Smooth muscle cell (in vitro differentiated cells): ENCODE measurements at regions not wholly inside any gene's neighbourhood (a gene's known extent, or its start where the extent isn't known, plus 50 kb on each side); places are given as distances from the start of the nearest gene placed in this dataset.
"Not testable (repeated sequence)": the region's sequence is repeated elsewhere in the genome, so short reads cannot be mapped to it uniquely, and the experiment has no call there.

Experiments
- DNase-seq: peaks from one replicate; lab custom pipeline; 2025; ENCODE audit not compliant: unreplicated experiment; lab: John Stamatoyannopoulos, UW
- H2AFZ ChIP-seq: fragments of 200-600 bp; sonication (generic); 2 replicates; pipeline ENCODE4 v1.6.0; 2016; ENCODE audit warnings: antibody characterized with exemption, low read depth, mild to moderate bottlenecking
- H3F3A ChIP-seq: fragments of 200-600 bp; sonication (generic); 2 replicates; pipeline ENCODE4 v1.6.0; 2017; ENCODE audit warnings: antibody characterized with exemption, low read depth
- H3K27ac ChIP-seq: fragments of 200-600 bp; sonication (generic); 2 replicates; pipeline ENCODE4 v1.5.1; 2016; ENCODE audit warnings: low read depth, mild to moderate bottlenecking
- H3K27me3 ChIP-seq: fragments of 200-600 bp; sonication (generic); 2 replicates; pipeline ENCODE4 v1.6.1; 2016; ENCODE audit warnings: low read depth, mild to moderate bottlenecking
- H3K36me3 ChIP-seq: fragments of 200-600 bp; sonication (generic); 2 replicates; pipeline ENCODE4 v1.5.1; 2016; ENCODE audit warnings: low read depth
- H3K4me1 ChIP-seq: fragments of 200-600 bp; sonication (generic); 2 replicates; pipeline ENCODE4 v1.5.1; 2016; ENCODE audit warnings: low read depth
- H3K4me2 ChIP-seq: fragments of 200-600 bp; sonication (generic); 2 replicates; pipeline ENCODE4 v1.6.0; 2016; ENCODE audit warnings: mild to moderate bottlenecking
- H3K4me3 ChIP-seq: fragments of 200-600 bp; sonication (generic); 2 replicates; pipeline ENCODE4 v1.5.1; 2016; ENCODE audit warnings: mild to moderate bottlenecking
- H3K79me2 ChIP-seq: fragments of 200-600 bp; sonication (generic); 2 replicates; pipeline ENCODE4 v1.6.0; 2016; ENCODE audit warnings: low read depth, mild to moderate bottlenecking
- H3K9ac ChIP-seq: fragments of 200-600 bp; sonication (generic); 2 replicates; pipeline ENCODE4 v1.6.0; 2016; ENCODE audit warnings: low read depth
- H3K9me3 ChIP-seq: fragments of 200-600 bp; sonication (generic); replicated peaks from 2 replicates; pipeline ENCODE4 v1.5.1; 2016; ENCODE audit warnings: low read depth
- H4K20me1 ChIP-seq: fragments of 200-600 bp; sonication (generic); 2 replicates; pipeline ENCODE4 v1.6.0; 2016; ENCODE audit warnings: low read depth
- CTCF ChIP-seq: fragments of 200-600 bp; sonication (generic); IDR thresholded peaks from 2 replicates; pipeline ENCODE4 v1.5.1; 2017; ENCODE audit warnings: borderline replicate concordance, mild to moderate bottlenecking, antibody characterized with exemption; ENCODE audit not compliant: insufficient read depth, poor library complexity, severe bottlenecking
- WGBS: methylation state at CpG from one replicate; pipeline ENCODE4 v1.1.7; 2016; ENCODE audit warnings: low lambda C conversion rate; 5-methylcytosine and 5-hydroxymethylcytosine counted together

- no peaks in the 10 kb centered on the region for H3K79me2 ChIP-seq
- TF ChIP-seq CTCF = no peak
- H3K4me3 ChIP-seq = no peak overlapping the region
- WGBS = 88% methylated on average over 3 of the region's 3 CpGs
- no peaks in the 10 kb centered on the region for H3K27me3 ChIP-seq
- H4K20me1 ChIP-seq = no peaks in the 10 kb centered on the region
- H2AFZ ChIP-seq = no peak overlapping the region
- H3K4me2 ChIP-seq = no peak overlapping the region
- H3K9ac ChIP-seq = no peak overlapping the region
- H3K36me3 ChIP-seq = no peaks in the 10 kb centered on the region
- H3K27ac ChIP-seq = no peak overlapping the region
- no peak for DNase-seq
- peaks cover 10% of the 10 kb centered on the region for H3F3A ChIP-seq
- no peaks in the 10 kb centered on the region for H3K9me3 ChIP-seq
- H3K4me1 ChIP-seq = peaks cover 10% of the 10 kb centered on the region
These were observed 259.4 kb downstream of the GJA1 start for GRCh38 chr6:121694801-121695251.

DNA sequence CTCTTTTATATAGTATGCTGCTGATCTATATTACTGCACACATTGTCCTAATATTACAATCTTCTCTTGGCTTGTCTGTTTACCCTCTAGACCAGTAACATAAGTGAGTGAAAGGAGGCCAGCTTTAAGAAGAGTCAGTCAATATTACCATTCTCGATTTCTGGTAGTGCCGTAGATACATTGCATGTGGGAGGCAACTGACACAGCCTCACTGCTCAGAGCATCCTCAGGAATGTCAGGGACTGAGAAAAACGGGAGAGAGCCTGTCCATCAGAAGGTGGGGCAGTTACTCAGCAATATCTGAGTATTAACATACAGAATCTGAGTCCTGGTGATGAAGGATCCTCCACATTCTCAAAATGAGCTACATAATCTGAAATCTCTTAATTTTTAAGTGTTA is 259.9 kb downstream of the GJA1 start:
- no peak overlapping the region for H3K4me2 ChIP-seq
- H2AFZ ChIP-seq = no peak overlapping the region
- peaks cover 10% of the 10 kb centered on the region for H3K4me1 ChIP-seq
- no peaks in the 10 kb centered on the region for H3K79me2 ChIP-seq
- 90% methylated on average over 3 of the region's 3 CpGs for WGBS
- H3K9me3 ChIP-seq = no peaks in the 10 kb centered on the region
- DNase-seq = no peak
- H3K27ac ChIP-seq = no peak overlapping the region
- TF ChIP-seq CTCF = no peak
- no peaks in the 10 kb centered on the region for H3K27me3 ChIP-seq
- H3K4me3 ChIP-seq = no peak overlapping the region
- H3K36me3 ChIP-seq = no peaks in the 10 kb centered on the region
- peaks cover 12% of the 10 kb centered on the region for H3F3A ChIP-seq
- no peaks in the 10 kb centered on the region for H4K20me1 ChIP-seq
- H3K9ac ChIP-seq = no peak overlapping the region

DNA sequence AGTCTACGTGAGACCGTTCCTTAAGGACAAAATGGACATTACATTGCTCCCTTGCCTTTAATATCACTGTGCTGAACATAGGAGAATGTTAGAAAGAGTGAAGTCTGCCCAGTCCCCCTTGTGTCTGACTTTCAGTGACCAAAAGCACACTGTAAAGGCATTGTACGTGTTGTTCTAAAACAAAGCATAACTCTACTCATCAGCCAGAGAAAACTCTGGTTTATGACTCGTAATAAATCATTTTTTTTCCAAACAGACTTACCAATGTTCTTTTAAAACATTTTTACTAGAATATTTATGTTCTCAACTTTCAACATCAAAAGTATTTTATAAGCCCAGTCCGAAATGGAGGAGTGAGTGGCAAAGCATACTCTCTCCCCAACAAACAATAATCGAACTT is 262.5 kb downstream of the GJA1 start:
- Histone ChIP-seq H3K4me2 (no peak overlapping the region), H3K27me3 (no peaks in the 10 kb centered on the region), H3K27ac (no peak overlapping the region), H3K4me3 (no peak overlapping the region), H3K4me1 (no peaks in the 10 kb centered on the region), H3K9me3 (no peaks in the 10 kb centered on the region), H3F3A (peaks cover 7% of the 10 kb centered on the region), H2AFZ (no peak overlapping the region), H3K79me2 (no peaks in the 10 kb centered on the region), H3K36me3 (no peaks in the 10 kb centered on the region), H4K20me1 (no peaks in the 10 kb centered on the region), H3K9ac (no peak overlapping the region)
- no peak for DNase-seq
- TF ChIP-seq CTCF = no peak
- 56% methylated on average over 6 of the region's 6 CpGs for WGBS

DNA sequence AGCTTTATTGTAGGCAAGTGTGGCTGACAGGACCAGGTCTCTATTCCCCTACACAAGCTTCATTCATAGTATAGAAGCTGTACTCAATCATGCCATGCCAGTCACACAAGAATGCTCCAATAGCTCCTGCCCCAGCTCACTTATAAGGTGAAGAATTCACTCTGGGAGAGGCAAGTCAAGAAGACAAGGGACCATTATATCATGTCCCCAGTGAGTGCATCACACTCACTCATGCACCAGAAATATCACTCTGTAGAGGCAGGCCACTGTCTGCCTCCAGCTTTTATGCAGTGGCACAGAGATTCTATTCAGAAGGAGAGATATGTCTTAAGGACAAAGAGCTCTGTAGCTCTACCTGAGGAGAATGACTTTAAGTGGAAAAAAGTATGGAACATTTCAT is 263.2 kb downstream of the GJA1 start:
- Histone ChIP-seq H2AFZ (no peak overlapping the region), H3K79me2 (no peaks in the 10 kb centered on the region), H3K27me3 (no peaks in the 10 kb centered on the region), H3K9me3 (no peaks in the 10 kb centered on the region), H3K4me1 (no peaks in the 10 kb centered on the region), H3K4me3 (no peak overlapping the region), H3K27ac (no peak overlapping the region), H4K20me1 (no peaks in the 10 kb centered on the region), H3K9ac (no peak overlapping the region), H3K4me2 (peak overlapping the region; percentile 33), H3F3A (peaks cover 7% of the 10 kb centered on the region), H3K36me3 (no peaks in the 10 kb centered on the region)
- no peak for DNase-seq
- no peak for TF ChIP-seq CTCF

- not testable (repeated sequence) for H3K36me3 ChIP-seq, H3K9me3 ChIP-seq
- WGBS = 90% methylated on average over 8 of the region's 8 CpGs
These were observed 267.7 kb downstream of the GJA1 start for GRCh38 chr6:121703129-121703528.

More at GRCh38 chr6:121703129-121703528, 267.7 kb downstream of the GJA1 start:
- not testable (repeated sequence) for H2AFZ ChIP-seq, H3K4me3 ChIP-seq, H3K27me3 ChIP-seq, H3F3A ChIP-seq, DNase-seq, H4K20me1 ChIP-seq, H3K4me2 ChIP-seq, H3K27ac ChIP-seq, H3K9ac ChIP-seq, H3K4me1 ChIP-seq, H3K79me2 ChIP-seq
